ENCODE measurements at regions not wholly inside any gene's neighbourhood (a gene's known extent, or its start where the extent isn't known, plus 50 kb on each side); places are given as distances from the start of the nearest gene placed in this dataset.

DNA sequence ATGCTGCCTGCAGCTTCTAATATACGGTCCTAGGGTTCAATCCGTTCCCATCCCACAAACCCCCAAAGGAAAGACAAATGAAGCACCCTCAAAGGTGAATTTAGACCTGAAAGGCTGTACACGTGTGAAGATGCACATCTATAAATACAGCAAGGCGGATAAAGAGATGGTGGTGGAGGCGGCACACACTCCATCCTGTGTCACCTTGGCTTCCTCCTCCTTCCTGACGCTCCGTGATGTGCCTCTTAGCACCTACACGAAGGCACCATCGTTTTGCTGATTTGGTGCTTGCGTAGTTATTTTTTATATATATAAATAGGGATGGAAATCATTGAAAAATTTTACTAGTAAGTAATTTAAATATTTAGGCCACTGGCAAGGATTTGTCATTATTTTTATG lies 359.4 kb downstream of the NPHP4 start:
- Histone ChIP-seq H3K9me3 (replicated peaks; ENCODE audit: control insufficient read depth, low read depth, low read length) (no peaks in the 10 kb centered on the region), H3K27ac (ENCODE audit: low read length) (no peak overlapping the region), H3K4me3 (ENCODE audit: low read length) (no peak overlapping the region), H3K36me3 (ENCODE audit: control insufficient read depth, insufficient read depth, low read length) (no peaks in the 10 kb centered on the region), H3K27me3 (ENCODE audit: control insufficient read depth, insufficient read depth, low read length) (peaks cover 9% of the 10 kb centered on the region), H3K4me1 (ENCODE audit: control insufficient read depth, insufficient read depth, low read length) (no peaks in the 10 kb centered on the region)
- DNase-seq, result no peak
- WGBS (ENCODE audit: insufficient coverage), result no CpG with 5 or more reads among the region's 10 CpGs

DNA sequence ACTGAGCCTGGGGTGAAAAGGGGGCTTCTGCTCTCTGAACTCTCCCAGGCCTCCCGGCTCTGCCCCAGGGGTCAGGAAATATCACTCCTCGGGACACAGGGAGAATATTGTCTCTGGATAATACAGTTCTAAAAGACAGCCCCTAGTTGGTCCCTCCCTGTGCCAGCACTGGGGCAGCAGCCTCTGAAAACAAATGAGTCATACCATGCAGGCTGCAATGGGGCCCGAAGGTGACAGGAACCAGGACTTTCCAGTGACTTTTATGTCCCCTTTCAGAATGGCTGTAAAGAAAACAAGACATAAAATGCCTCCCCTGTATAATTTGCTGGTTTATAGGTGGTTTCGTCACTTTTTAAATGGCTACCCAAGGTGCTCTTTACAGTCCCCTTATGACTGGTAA lies 360.0 kb downstream of the NPHP4 start:
- Histone ChIP-seq H3K4me3 (ENCODE audit: low read length) (no peak overlapping the region), H3K27ac (ENCODE audit: low read length) (no peak overlapping the region), H3K27me3 (ENCODE audit: control insufficient read depth, insufficient read depth, low read length) (peaks cover 9% of the 10 kb centered on the region), H3K9me3 (replicated peaks; ENCODE audit: control insufficient read depth, low read depth, low read length) (no peaks in the 10 kb centered on the region), H3K36me3 (ENCODE audit: control insufficient read depth, insufficient read depth, low read length) (no peaks in the 10 kb centered on the region), H3K4me1 (ENCODE audit: control insufficient read depth, insufficient read depth, low read length) (no peaks in the 10 kb centered on the region)
- no peak for DNase-seq
- WGBS (ENCODE audit: insufficient coverage), result no CpG with 5 or more reads among the region's 4 CpGs

DNA sequence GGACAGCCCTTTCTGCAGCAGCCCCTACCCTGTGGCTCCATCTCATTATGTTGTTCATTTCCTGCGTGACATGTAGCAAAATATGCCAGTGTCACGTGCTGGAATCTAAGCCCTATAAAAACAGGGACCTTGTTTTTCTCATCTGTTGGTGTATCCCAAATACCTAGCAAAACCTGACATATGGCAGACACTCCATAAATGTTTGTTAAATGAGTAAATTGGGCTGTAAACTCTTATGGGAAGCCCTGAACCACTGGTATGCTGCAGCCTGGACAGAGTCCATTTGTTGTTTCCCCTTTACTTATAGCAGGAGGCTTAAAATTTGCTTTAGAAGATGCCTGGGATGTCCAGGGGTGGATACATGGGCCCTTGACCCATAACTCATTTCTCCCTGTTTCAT lies 363.8 kb downstream of the NPHP4 start:
- H3K4me3 ChIP-seq (ENCODE audit: low read length), result no peak overlapping the region
- no peaks in the 10 kb centered on the region for H3K9me3 ChIP-seq (replicated peaks; ENCODE audit: control insufficient read depth, low read depth, low read length)
- H3K4me1 ChIP-seq (ENCODE audit: control insufficient read depth, insufficient read depth, low read length), result no peaks in the 10 kb centered on the region
- 49% methylated on average over 2 of the region's 2 CpGs for WGBS (ENCODE audit: insufficient coverage)
- no peaks in the 10 kb centered on the region for H3K36me3 ChIP-seq (ENCODE audit: control insufficient read depth, insufficient read depth, low read length)
- H3K27me3 ChIP-seq (ENCODE audit: control insufficient read depth, insufficient read depth, low read length), result peaks cover 8% of the 10 kb centered on the region
- no peak overlapping the region for H3K27ac ChIP-seq (ENCODE audit: low read length)
- no peak for DNase-seq

DNA sequence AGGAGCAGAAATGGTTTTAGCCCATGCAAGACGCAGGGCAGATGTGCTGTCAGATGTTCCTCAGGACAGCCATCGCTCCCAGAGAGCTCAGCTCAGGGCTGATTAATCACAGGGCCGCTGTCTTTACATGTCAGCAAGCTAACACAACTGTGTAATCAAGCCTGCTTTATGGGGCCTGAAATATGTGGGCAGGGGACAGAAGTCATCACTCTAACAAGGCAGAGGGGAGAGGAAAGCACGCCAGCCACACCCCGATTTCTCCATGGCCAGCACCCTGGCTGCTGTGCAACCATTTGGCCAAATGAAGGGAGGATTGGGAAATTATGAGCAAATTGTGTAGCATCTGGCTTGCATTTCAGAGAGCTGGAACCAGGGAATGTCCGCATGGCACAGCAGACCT lies 368.8 kb downstream of the NPHP4 start:
- H3K36me3 ChIP-seq (ENCODE audit: control insufficient read depth, insufficient read depth, low read length), result no peaks in the 10 kb centered on the region
- DNase-seq, result no peak
- H3K27me3 ChIP-seq (ENCODE audit: control insufficient read depth, insufficient read depth, low read length), result peaks cover 2% of the 10 kb centered on the region
- 50% methylated on average over 3 of the region's 6 CpGs for WGBS (ENCODE audit: insufficient coverage)
- no peaks in the 10 kb centered on the region for H3K4me1 ChIP-seq (ENCODE audit: control insufficient read depth, insufficient read depth, low read length)
- no peaks in the 10 kb centered on the region for H3K9me3 ChIP-seq (replicated peaks; ENCODE audit: control insufficient read depth, low read depth, low read length)
- H3K27ac ChIP-seq (ENCODE audit: low read length), result no peak overlapping the region
- no peak overlapping the region for H3K4me3 ChIP-seq (ENCODE audit: low read length)

- Histone ChIP-seq H3K36me3 (ENCODE audit: control insufficient read depth, insufficient read depth, low read length) (no peaks in the 10 kb centered on the region), H3K4me3 (ENCODE audit: low read length) (no peak overlapping the region), H3K9me3 (replicated peaks; ENCODE audit: control insufficient read depth, low read depth, low read length) (no peaks in the 10 kb centered on the region), H3K4me1 (ENCODE audit: control insufficient read depth, insufficient read depth, low read length) (peaks cover 3% of the 10 kb centered on the region), H3K27ac (ENCODE audit: low read length) (no peak overlapping the region), H3K27me3 (ENCODE audit: control insufficient read depth, insufficient read depth, low read length) (peaks cover 2% of the 10 kb centered on the region)
- WGBS (ENCODE audit: insufficient coverage), result 93% methylated on average over 4 of the region's 7 CpGs
- peak; percentile 17 for DNase-seq
Observed at GRCh38 chr1:5622412-5622811, 369.8 kb downstream of the NPHP4 start.

DNA sequence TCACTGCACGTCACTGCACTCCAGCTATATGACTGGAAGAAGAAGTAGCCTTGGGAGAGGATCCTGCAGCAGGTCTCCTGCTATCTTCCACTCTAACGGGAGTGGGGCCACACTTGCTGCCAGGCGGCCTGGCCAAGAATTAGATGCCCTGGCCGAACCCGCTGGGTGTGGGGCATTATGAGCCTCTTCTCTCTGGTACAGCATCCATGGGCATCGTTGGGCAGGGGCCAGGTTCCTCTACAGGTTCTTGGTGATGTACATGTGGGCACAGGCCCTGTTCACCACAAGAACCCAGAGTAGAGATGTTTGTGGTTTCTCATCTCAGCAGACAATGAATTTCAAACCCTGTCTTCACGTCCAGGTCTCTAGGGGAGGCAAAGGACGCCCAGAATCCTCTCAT lies 370.5 kb downstream of the NPHP4 start:
- peaks cover 3% of the 10 kb centered on the region for H3K27me3 ChIP-seq (ENCODE audit: control insufficient read depth, insufficient read depth, low read length)
- H3K27ac ChIP-seq (ENCODE audit: low read length), result no peak overlapping the region
- H3K4me1 ChIP-seq (ENCODE audit: control insufficient read depth, insufficient read depth, low read length), result peaks cover 9% of the 10 kb centered on the region
- no peak overlapping the region for H3K4me3 ChIP-seq (ENCODE audit: low read length)
- 94% methylated on average over 5 of the region's 8 CpGs for WGBS (ENCODE audit: insufficient coverage)
- no peak for DNase-seq
- no peaks in the 10 kb centered on the region for H3K9me3 ChIP-seq (replicated peaks; ENCODE audit: control insufficient read depth, low read depth, low read length)
- no peaks in the 10 kb centered on the region for H3K36me3 ChIP-seq (ENCODE audit: control insufficient read depth, insufficient read depth, low read length)

- Histone ChIP-seq H3K4me1 (ENCODE audit: control insufficient read depth, insufficient read depth, low read length) (peaks cover 11% of the 10 kb centered on the region), H3K4me3 (ENCODE audit: low read length) (no peak overlapping the region), H3K36me3 (ENCODE audit: control insufficient read depth, insufficient read depth, low read length) (no peaks in the 10 kb centered on the region), H3K9me3 (replicated peaks; ENCODE audit: control insufficient read depth, low read depth, low read length) (no peaks in the 10 kb centered on the region), H3K27ac (ENCODE audit: low read length) (no peak overlapping the region), H3K27me3 (ENCODE audit: control insufficient read depth, insufficient read depth, low read length) (peaks cover 5% of the 10 kb centered on the region)
- WGBS (ENCODE audit: insufficient coverage), result no CpG with 5 or more reads among the region's 3 CpGs
- DNase-seq, result peak; percentile 48
Observed at GRCh38 chr1:5620997-5621396, 371.2 kb downstream of the NPHP4 start.

GRCh38 chr1:5620418-5620817 lies 371.8 kb downstream of the NPHP4 start:
- peaks cover 11% of the 10 kb centered on the region for H3K4me1 ChIP-seq (ENCODE audit: control insufficient read depth, insufficient read depth, low read length)
- DNase-seq, result no peak
- no peak overlapping the region for H3K4me3 ChIP-seq (ENCODE audit: low read length)
- no peak overlapping the region for H3K27ac ChIP-seq (ENCODE audit: low read length)
- H3K27me3 ChIP-seq (ENCODE audit: control insufficient read depth, insufficient read depth, low read length), result peaks cover 8% of the 10 kb centered on the region
- 79% methylated on average over 2 of the region's 3 CpGs for WGBS (ENCODE audit: insufficient coverage)
- H3K9me3 ChIP-seq (replicated peaks; ENCODE audit: control insufficient read depth, low read depth, low read length), result no peaks in the 10 kb centered on the region
- H3K36me3 ChIP-seq (ENCODE audit: control insufficient read depth, insufficient read depth, low read length), result no peaks in the 10 kb centered on the region

DNA sequence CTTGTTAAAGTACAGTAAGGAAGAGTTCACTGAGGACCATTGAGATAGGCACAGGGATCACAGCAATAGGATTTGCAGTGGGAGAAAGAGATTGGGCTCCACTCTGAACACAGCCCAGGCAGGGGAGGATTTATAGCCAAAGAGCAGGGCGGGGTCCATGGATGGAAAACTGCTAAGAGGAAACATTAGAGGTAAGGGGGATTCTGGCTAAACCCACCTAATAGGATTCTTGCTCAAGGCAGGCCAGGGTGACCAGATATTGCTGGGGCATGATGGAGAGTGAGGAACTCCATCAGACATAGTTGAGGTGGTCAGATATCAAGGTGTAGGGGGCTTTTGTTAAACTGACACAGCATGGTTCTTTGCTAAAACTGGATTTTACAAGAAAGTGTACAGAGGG lies 372.8 kb downstream of the NPHP4 start:
- H3K27me3 ChIP-seq (ENCODE audit: control insufficient read depth, insufficient read depth, low read length), result peaks cover 11% of the 10 kb centered on the region
- H3K4me3 ChIP-seq (ENCODE audit: low read length), result no peak overlapping the region
- H3K27ac ChIP-seq (ENCODE audit: low read length), result no peak overlapping the region
- 89% methylated on average over 1 of the region's 1 CpG for WGBS (ENCODE audit: insufficient coverage)
- DNase-seq, result no peak
- no peaks in the 10 kb centered on the region for H3K36me3 ChIP-seq (ENCODE audit: control insufficient read depth, insufficient read depth, low read length)
- H3K9me3 ChIP-seq (replicated peaks; ENCODE audit: control insufficient read depth, low read depth, low read length), result no peaks in the 10 kb centered on the region
- H3K4me1 ChIP-seq (ENCODE audit: control insufficient read depth, insufficient read depth, low read length), result peaks cover 11% of the 10 kb centered on the region

- Histone ChIP-seq H3K27ac (ENCODE audit: low read length) (no peak overlapping the region), H3K4me1 (ENCODE audit: control insufficient read depth, insufficient read depth, low read length) (peaks cover 11% of the 10 kb centered on the region), H3K36me3 (ENCODE audit: control insufficient read depth, insufficient read depth, low read length) (no peaks in the 10 kb centered on the region), H3K9me3 (replicated peaks; ENCODE audit: control insufficient read depth, low read depth, low read length) (no peaks in the 10 kb centered on the region), H3K4me3 (ENCODE audit: low read length) (no peak overlapping the region), H3K27me3 (ENCODE audit: control insufficient read depth, insufficient read depth, low read length) (peaks cover 14% of the 10 kb centered on the region)
- DNase-seq, result no peak
- 19% methylated on average over 15 of the region's 15 CpGs for WGBS (ENCODE audit: insufficient coverage)
Observed at GRCh38 chr1:5617546-5617945, 374.7 kb downstream of the NPHP4 start.

GRCh38 chr1:5617179-5617520 lies 375.1 kb downstream of the NPHP4 start:
- peak; percentile 47 for DNase-seq
- 51% methylated on average over 6 of the region's 6 CpGs for WGBS (ENCODE audit: insufficient coverage)
- no peak overlapping the region for H3K27ac ChIP-seq (ENCODE audit: low read length)
- no peaks in the 10 kb centered on the region for H3K9me3 ChIP-seq (replicated peaks; ENCODE audit: control insufficient read depth, low read depth, low read length)
- H3K27me3 ChIP-seq (ENCODE audit: control insufficient read depth, insufficient read depth, low read length), result peaks cover 17% of the 10 kb centered on the region
- no peak overlapping the region for H3K4me3 ChIP-seq (ENCODE audit: low read length)
- peaks cover 11% of the 10 kb centered on the region for H3K4me1 ChIP-seq (ENCODE audit: control insufficient read depth, insufficient read depth, low read length)
- H3K36me3 ChIP-seq (ENCODE audit: control insufficient read depth, insufficient read depth, low read length), result no peaks in the 10 kb centered on the region
